Aorta (tissue), 5 donors: ENCODE measurements at regions not wholly inside any gene's neighbourhood (a gene's known extent, or its start where the extent isn't known, plus 50 kb on each side); places are given as distances from the start of the nearest gene placed in this dataset.
A peak's percentile ranks its signal among the peaks of the same experiment; 100 is the strongest.

Source experiments
- ATAC-seq: fragments of 200-7000 bp; cut with Tn5 transposase; one replicate; pipeline ENCODE4 v1.9.1; 2022; ENCODE audit warnings: moderate library complexity; ENCODE audit not compliant: low FRiP score
- DNase-seq, 2 donors: peaks; one replicate each; pipeline ENCODE4 v3.0.0-alpha.2; 2020
- H3K27ac ChIP-seq, 2 donors: one replicate each; pipeline ENCODE4 v1.5.1; 2013; ENCODE audit warnings: low read length in 2 of 2, mild to moderate bottlenecking in 2 of 2, moderate library complexity in 2 of 2, control low read depth in 1 of 2, inconsistent platforms in 1 of 2, low read depth in 1 of 2
- H3K27me3 ChIP-seq, 2 donors: one replicate each; pipeline ENCODE4 v1.6.1; 2013; ENCODE audit warnings: control low read depth in 1 of 2, low read length in 1 of 2, mild to moderate bottlenecking in 1 of 2, moderate library complexity in 1 of 2; ENCODE audit not compliant: insufficient read depth in 2 of 2, control insufficient read depth in 1 of 2
- H3K36me3 ChIP-seq, 2 donors: one replicate each; pipeline ENCODE4 v1.6.1; 2013; ENCODE audit warnings: control low read depth in 1 of 2, low read length in 1 of 2, mild to moderate bottlenecking in 1 of 2; ENCODE audit not compliant: insufficient read depth in 2 of 2, control insufficient read depth in 1 of 2
- H3K4me1 ChIP-seq, 2 donors: one replicate each; pipeline ENCODE4 v1.6.1; 2013; ENCODE audit warnings: low read length in 2 of 2, control low read depth in 1 of 2, mild to moderate bottlenecking in 1 of 2, moderate library complexity in 1 of 2; ENCODE audit not compliant: insufficient read depth in 2 of 2, control insufficient read depth in 1 of 2
- H3K4me3 ChIP-seq, 2 donors: one replicate each; pipeline ENCODE4 v1.5.1; 2013; ENCODE audit warnings: low read length in 2 of 2, control low read depth in 1 of 2, mild to moderate bottlenecking in 1 of 2
- H3K9me3 ChIP-seq: one replicate; pipeline ENCODE4 v1.6.1; 2013; ENCODE audit warnings: mild to moderate bottlenecking, low read length; ENCODE audit not compliant: control insufficient read depth
- WGBS, 2 donors: extraction: QIAGEN DNeasy Blood & Tissue Kit; methylation state at CpG; one replicate each; pipeline ENCODE4 v1.1.7; 2013; 5-methylcytosine and 5-hydroxymethylcytosine counted together
- intact Hi-C, 2 donors: fragments of 100-400 bp; cut with DNase I; formaldehyde crosslinking; loops; one replicate each; pipeline versions ENCODE4 v1.14.2 to v1.15.0; 2022
- donor health status: healthy with polysubstance abuse.
- donor health status: Bipolar disorder and iron deficiency.
- donor health status: DM: no; HTN: no; CAD: no.
- donor health status: DM: no; HTN: no; CAD: no.
- donor health status: DM: yes; HTN: yes; CAD: no.

DNA sequence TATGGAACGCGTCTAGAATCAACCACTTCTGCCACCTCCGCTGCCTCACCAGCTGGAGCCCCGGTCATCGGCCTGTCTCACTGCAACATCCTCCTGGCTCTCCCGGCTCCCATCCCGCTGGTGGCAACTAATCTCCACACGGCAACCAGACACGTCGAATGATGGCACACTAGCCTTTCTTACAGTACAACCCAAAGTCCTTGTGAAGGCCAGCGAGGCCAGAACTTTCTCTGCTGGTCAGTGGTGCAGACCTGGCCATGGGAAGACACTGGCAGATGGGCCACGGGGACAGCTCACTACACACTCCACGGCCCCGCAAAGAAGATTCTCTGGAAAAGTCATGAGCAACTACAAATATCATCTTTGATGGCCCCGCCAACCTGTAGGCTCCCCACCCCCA lies 117.6 kb downstream of the RMI2 start:
- Histone ChIP-seq H3K9me3 (no peaks in the 10 kb centered on the region), H3K36me3 (no peaks in the 10 kb centered on the region), H3K27ac (no peak overlapping the region), H3K4me1 (no peaks in the 10 kb centered on the region), H3K27me3 (no peaks in the 10 kb centered on the region), H3K4me3 (no peak overlapping the region)
- DNase-seq (no peak), ATAC-seq (no peak)
- WGBS, 2 donors, result 95% methylated on average over 15 of the region's 15 CpGs
- intact Hi-C loops, result no loop called here

DNA sequence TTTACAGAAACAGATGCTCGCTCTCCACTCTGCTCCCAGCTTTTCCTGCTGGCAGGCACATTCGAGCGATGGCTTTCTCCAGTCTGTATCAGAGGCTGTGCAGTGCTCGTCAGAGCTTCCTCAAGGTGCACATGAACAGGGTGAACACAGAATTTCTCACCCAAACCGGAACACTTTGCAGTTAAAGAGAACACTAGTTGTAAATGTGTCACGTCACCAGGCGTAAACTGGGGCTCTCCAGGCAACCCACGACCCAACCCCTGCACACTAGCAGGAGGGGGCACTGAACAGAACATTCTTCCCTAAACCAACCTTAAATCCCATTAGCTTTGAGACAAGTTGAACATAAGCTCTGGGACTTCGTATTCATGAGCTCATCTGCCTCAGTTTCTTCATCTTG lies 119.0 kb downstream of the RMI2 start:
- no peak overlapping the region for H3K4me3 ChIP-seq
- H3K9me3 ChIP-seq, result no peaks in the 10 kb centered on the region
- intact Hi-C loops, result no loop called here
- WGBS, 2 donors, result 70 to 72% methylated on average over 9 of the region's 9 CpGs
- no peaks in the 10 kb centered on the region for H3K36me3 ChIP-seq
- ATAC-seq (no peak), DNase-seq (peak in 1 of 2 donors; percentile 54)
- no peak overlapping the region for H3K27ac ChIP-seq
- H3K4me1 ChIP-seq, result no peaks in the 10 kb centered on the region
- H3K27me3 ChIP-seq, result no peaks in the 10 kb centered on the region

DNA sequence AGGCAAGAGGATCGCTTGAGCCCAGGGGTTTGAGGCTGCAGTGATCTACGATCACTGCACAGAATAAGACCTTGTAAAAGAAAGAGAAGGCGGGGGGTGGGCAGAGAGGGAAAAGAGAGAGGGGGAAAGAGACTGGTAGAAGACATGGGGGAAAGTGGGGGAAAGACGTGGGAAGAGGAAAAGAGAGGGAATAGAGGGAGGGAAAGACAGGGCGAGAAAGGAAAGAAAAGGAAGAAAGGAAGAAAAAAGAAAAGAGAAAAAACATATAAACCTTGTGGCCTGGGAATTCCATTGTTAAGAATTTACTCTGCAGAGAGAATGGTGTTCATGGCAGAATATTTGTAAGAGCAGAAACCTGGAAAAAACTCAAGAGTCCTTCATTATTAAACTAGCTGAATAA lies 120.4 kb downstream of the RMI2 start:
- no peak for ATAC-seq
- no peak overlapping the region for H3K27ac ChIP-seq
- no peaks in the 10 kb centered on the region for H3K27me3 ChIP-seq
- DNase-seq, result peak in 1 of 2 donors; percentile 5
- 94 to 95% methylated on average over 5 of the region's 5 CpGs for WGBS, 2 donors
- intact Hi-C loops, result no loop called here
- no peak overlapping the region for H3K4me3 ChIP-seq
- no peaks in the 10 kb centered on the region for H3K9me3 ChIP-seq
- no peaks in the 10 kb centered on the region for H3K4me1 ChIP-seq
- H3K36me3 ChIP-seq, result no peaks in the 10 kb centered on the region

DNA sequence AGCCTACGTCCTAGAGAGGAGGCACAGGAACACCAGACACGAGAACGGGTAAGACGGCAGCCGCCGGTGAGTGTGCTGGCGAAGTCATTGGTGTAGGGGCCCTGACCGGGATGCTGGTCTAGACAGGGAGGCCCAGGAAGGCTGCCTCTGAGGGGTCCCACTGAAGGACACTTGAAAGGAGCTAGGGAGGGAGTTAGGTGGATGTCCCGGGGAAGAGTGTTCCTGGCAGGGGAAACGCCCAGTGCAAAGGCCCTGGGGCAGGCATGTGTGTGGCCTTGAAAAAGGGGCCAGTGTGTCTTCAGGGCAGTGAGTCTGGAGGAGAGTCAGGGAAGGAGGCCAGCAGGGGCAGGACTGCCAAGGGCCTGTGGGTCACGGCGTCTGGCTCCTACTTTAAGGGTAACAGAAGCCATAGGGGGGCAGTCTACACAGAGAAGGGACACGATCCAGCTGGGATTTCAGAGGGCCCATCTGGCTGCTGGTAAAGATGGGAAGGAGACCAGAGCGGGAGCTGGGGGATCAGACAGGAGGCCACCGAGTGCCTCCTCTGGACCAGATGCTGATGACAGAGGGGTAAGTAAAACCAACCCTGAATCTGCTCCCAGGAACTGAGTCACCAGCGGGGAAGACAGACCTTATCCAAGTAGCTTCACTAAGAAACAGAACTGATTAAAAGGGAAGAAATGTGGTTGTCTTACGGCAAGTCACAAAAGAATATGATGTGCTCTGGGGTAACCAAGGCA lies 115.9 kb downstream of the LITAF start:
- no peak overlapping the region for H3K27ac ChIP-seq
- no peaks in the 10 kb centered on the region for H3K9me3 ChIP-seq
- intact Hi-C loops, result no loop called here
- no peaks in the 10 kb centered on the region for H3K36me3 ChIP-seq
- no peak overlapping the region for H3K4me3 ChIP-seq
- WGBS, 2 donors, result 85 to 90% methylated on average over 17 of the region's 17 CpGs
- ATAC-seq (no peak), DNase-seq (peak in 1 of 2 donors; percentile 73)
- H3K4me1 ChIP-seq, result no peaks in the 10 kb centered on the region
- H3K27me3 ChIP-seq, result no peaks in the 10 kb centered on the region

DNA sequence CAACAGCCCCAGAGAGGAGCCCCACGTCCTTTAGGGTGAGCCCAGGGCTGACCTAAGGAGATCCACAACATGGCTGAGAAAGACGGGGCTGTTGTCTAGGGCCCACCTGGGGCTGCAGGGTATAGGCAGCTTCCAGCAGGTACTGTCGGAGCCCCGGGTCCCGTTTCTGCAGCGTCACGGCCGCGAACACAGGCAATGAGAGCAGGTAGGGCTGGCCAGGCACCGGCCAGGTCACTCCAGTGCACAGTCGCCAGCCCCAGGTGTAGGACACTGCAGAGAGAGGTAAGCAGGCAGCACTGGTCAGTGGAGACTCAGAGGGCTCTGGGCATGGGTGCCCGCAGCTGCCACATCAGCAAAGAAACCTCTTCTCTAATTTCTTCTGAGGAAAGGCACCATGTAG lies 115.2 kb downstream of the LITAF start:
- Histone ChIP-seq H3K4me1 (no peaks in the 10 kb centered on the region), H3K4me3 (no peak overlapping the region), H3K36me3 (no peaks in the 10 kb centered on the region), H3K27ac (no peak overlapping the region), H3K27me3 (no peaks in the 10 kb centered on the region), H3K9me3 (no peaks in the 10 kb centered on the region)
- ATAC-seq (no peak), DNase-seq (peak in 1 of 2 donors; percentile 76)
- intact Hi-C loops, result no loop called here
- 91 to 93% methylated on average over 12 of the region's 12 CpGs for WGBS, 2 donors

DNA sequence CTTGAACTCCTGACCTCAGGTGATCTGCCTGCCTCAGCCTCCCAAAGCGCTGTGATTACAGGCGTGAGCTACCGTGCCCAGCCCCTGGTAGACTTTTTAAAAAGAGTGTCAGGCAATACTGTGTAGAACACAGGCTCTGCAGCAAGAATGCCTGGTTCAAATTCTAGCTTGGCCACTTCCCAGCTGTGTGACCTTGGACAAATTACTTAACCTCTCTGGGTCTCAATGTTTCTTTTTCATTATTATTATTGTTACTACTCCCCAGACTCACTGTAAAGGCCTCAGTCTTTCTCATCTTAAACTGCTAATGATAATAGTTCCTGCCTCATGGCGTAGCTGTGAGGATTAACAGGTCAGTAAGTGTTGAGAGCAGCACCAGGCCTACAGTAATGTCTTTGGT lies 114.3 kb downstream of the LITAF start:
- Histone ChIP-seq H3K9me3 (no peaks in the 10 kb centered on the region), H3K4me3 (no peak overlapping the region), H3K27ac (no peak overlapping the region), H3K4me1 (no peaks in the 10 kb centered on the region), H3K36me3 (no peaks in the 10 kb centered on the region), H3K27me3 (no peaks in the 10 kb centered on the region)
- DNase-seq (no peak), ATAC-seq (no peak)
- WGBS, 2 donors, result 84 to 99% methylated on average over 4 of the region's 4 CpGs
- intact Hi-C loops, result no loop called here

DNA sequence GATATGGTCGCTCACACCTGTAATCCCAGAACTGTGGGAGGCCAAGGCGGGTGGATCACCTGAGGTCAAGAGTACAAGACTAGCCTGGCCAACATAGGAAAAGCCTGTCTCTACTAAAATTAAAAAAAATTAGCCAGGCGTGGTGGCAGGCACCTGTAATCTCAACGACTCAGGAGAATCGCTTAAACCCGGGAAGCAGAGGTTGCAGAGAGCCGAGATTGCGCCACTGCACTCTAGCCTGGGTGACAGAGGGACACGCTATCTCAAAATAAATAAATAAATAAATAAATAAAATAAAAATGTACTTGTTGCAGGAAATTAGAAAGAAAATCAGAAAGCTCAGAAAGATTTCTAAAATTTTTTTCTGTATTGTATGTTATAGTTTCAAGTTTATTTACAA lies 113.9 kb downstream of the LITAF start:
- WGBS, 2 donors, result 95 to 96% methylated on average over 9 of the region's 9 CpGs
- Histone ChIP-seq H3K27ac (no peak overlapping the region), H3K27me3 (no peaks in the 10 kb centered on the region), H3K4me3 (no peak overlapping the region), H3K9me3 (no peaks in the 10 kb centered on the region), H3K4me1 (no peaks in the 10 kb centered on the region), H3K36me3 (no peaks in the 10 kb centered on the region)
- ATAC-seq, result no peak
- DNase-seq, result peak in 1 of 2 donors; percentile 9
- intact Hi-C loops, result no loop called here

DNA sequence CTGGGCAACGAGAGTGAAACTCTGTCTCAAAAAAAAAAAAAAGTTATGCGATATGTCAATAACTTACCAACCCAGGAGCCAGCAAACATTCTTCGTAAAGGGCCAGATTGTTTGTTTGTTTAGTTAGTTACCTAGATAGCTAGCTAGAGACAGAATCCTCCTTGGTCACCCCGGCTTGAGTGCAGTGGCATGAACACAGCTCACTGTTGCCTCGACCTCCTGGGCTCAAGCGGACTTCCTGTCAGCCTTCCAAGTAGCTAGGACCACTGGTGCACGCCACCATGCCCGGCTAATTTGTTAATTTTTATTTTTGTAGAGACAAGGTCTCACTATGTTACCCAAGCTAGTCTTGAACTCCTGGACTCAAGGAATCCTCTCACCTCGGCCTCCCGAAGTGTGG lies 113.0 kb downstream of the LITAF start:
- 73 to 74% methylated on average over 10 of the region's 10 CpGs for WGBS, 2 donors
- DNase-seq (peak in 1 of 2 donors; percentile 9), ATAC-seq (no peak)
- Histone ChIP-seq H3K4me3 (no peak overlapping the region), H3K27me3 (no peaks in the 10 kb centered on the region), H3K4me1 (no peaks in the 10 kb centered on the region), H3K36me3 (no peaks in the 10 kb centered on the region), H3K9me3 (no peaks in the 10 kb centered on the region), H3K27ac (no peak overlapping the region)
- intact Hi-C loops, result no loop called here

DNA sequence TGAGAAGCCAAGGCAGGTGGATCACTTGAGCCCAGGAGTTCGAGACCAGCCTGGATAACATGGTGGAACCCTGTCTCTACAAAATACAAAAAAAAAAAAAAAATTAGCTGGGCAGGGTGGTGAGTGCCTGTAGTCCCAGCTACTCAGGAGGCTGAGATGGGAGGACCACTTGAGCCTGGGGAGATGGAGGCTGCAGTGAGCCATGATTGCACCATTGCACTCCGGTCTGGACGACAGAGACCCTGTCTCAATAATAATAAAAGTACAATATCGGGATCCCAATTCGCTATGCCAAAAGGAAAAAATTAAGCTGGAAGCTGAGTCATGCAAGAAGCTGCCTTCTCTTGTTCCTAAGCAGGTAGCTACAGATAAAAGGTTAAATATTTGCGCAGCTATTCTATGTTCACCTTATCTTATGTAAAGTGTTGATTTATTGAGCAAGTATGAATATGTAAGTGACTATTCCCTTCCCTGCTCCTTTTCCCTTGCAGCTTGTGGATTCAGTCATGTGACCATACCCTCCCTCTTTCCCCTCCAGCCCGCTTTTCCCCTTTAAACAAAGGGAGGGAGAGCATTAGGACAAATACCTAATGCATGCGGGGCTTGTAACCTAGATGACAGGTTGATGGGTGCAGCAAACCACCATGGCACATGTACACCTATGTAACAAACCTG lies 112.0 kb downstream of the LITAF start:
- Histone ChIP-seq H3K36me3 (no peaks in the 10 kb centered on the region), H3K4me3 (no peak overlapping the region), H3K27me3 (no peaks in the 10 kb centered on the region), H3K27ac (no peak overlapping the region), H3K4me1 (no peaks in the 10 kb centered on the region), H3K9me3 (no peaks in the 10 kb centered on the region)
- no peak for ATAC-seq
- DNase-seq, result peak in 1 of 2 donors; percentile 24
- intact Hi-C loops, result no loop called here
- 80 to 81% methylated on average over 8 of the region's 8 CpGs for WGBS, 2 donors
